Vagina (tissue), 2 donors: ENCODE measurements at regions not wholly inside any gene's neighbourhood (a gene's known extent, or its start where the extent isn't known, plus 50 kb on each side); places are given as distances from the start of the nearest gene placed in this dataset.

Experiments used
- POLR2A ChIP-seq, 2 donors: fragments of 450-650 bp; IDR thresholded peaks; one replicate each; pipeline ENCODE4 v1.6.1; 2017; ENCODE audit warnings: antibody characterized with exemption in 2 of 2, mild to moderate bottlenecking in 2 of 2, moderate library complexity in 2 of 2
- POLR2AphosphoS5 ChIP-seq, 2 donors: sonication (generic); formaldehyde crosslinking; IDR thresholded peaks; one replicate each; pipeline ENCODE4 v1.9.0; 2017; ENCODE audit warnings: antibody characterized with exemption in 2 of 2, mild to moderate bottlenecking in 2 of 2, low read depth in 1 of 2; ENCODE audit not compliant: insufficient read depth in 1 of 2
- TF ChIP-seq, protein P1 (sequence below), 3 experiments: fragments of 450-650 bp in 2 of 3; fragments of 200-600 bp in 1 of 3; sonication (generic) in 1 of 3; IDR thresholded peaks; one replicate each; pipeline ENCODE4 v1.5.1; 2017 to 2019; ENCODE audit warnings: antibody characterized with exemption in 3 of 3, mild to moderate bottlenecking in 2 of 3, moderate library complexity in 2 of 3

- TF ChIP-seq, protein P1, sequence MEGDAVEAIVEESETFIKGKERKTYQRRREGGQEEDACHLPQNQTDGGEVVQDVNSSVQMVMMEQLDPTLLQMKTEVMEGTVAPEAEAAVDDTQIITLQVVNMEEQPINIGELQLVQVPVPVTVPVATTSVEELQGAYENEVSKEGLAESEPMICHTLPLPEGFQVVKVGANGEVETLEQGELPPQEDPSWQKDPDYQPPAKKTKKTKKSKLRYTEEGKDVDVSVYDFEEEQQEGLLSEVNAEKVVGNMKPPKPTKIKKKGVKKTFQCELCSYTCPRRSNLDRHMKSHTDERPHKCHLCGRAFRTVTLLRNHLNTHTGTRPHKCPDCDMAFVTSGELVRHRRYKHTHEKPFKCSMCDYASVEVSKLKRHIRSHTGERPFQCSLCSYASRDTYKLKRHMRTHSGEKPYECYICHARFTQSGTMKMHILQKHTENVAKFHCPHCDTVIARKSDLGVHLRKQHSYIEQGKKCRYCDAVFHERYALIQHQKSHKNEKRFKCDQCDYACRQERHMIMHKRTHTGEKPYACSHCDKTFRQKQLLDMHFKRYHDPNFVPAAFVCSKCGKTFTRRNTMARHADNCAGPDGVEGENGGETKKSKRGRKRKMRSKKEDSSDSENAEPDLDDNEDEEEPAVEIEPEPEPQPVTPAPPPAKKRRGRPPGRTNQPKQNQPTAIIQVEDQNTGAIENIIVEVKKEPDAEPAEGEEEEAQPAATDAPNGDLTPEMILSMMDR (IDR thresholded peaks at IDR 0.05), result no peak
- no peak for TF ChIP-seq POLR2A (IDR thresholded peaks at IDR 0.05)
- TF ChIP-seq POLR2AphosphoS5 (IDR thresholded peaks at IDR 0.05; ENCODE audit: insufficient read depth in 1 of 2, low read depth in 1 of 2), result no peak
These were observed 182.1 kb downstream of the ETAA1 start for GRCh38 chr2:67579216-67579615.
